Mesenchymal stem cell (in vitro differentiated cells and primary cell): ENCODE measurements at regions not wholly inside any gene's neighbourhood (a gene's known extent, or its start where the extent isn't known, plus 50 kb on each side); places are given as distances from the start of the nearest gene placed in this dataset.

Experiments used
- DNase-seq: peaks from one replicate; pipeline ENCODE4 v3.0.0-alpha.2; 2013
- H2AFZ ChIP-seq: one replicate; pipeline ENCODE4 v1.6.1; 2013; ENCODE audit warnings: low read depth, mild to moderate bottlenecking, control low read depth, inconsistent platforms, low read length, moderate library complexity
- H2AK5ac ChIP-seq: 2 replicates; pipeline ENCODE4 v1.6.1; 2013; ENCODE audit warnings: low read length, moderate library complexity, mild to moderate bottlenecking, inconsistent platforms; ENCODE audit not compliant: severe bottlenecking
- H2BK120ac ChIP-seq: one replicate; pipeline ENCODE4 v1.6.1; 2013; ENCODE audit warnings: low read depth, mild to moderate bottlenecking, inconsistent platforms, low read length, moderate library complexity
- H2BK12ac ChIP-seq, 2 experiments: one replicate each; pipeline ENCODE4 v1.6.1; 2013; ENCODE audit warnings: inconsistent platforms in 2 of 2, low read length in 2 of 2, mild to moderate bottlenecking in 2 of 2, moderate library complexity in 2 of 2, control low read depth in 1 of 2
- H2BK15ac ChIP-seq: one replicate; pipeline ENCODE4 v1.6.1; 2013; ENCODE audit warnings: mild to moderate bottlenecking, low read depth, inconsistent platforms; ENCODE audit not compliant: poor library complexity, severe bottlenecking
- H2BK5ac ChIP-seq: 2 replicates; pipeline ENCODE4 v1.6.1; 2013; ENCODE audit warnings: low read depth, mild to moderate bottlenecking, low read length, control low read depth, inconsistent platforms; ENCODE audit not compliant: poor library complexity, severe bottlenecking
- H3K14ac ChIP-seq, 2 experiments: one replicate each; pipeline ENCODE4 v1.6.1; 2013; ENCODE audit warnings: inconsistent platforms in 2 of 2, low read length in 2 of 2, control low read depth in 1 of 2, mild to moderate bottlenecking in 1 of 2, moderate library complexity in 1 of 2
- H3K18ac ChIP-seq, 2 experiments: one replicate each; pipeline ENCODE4 v1.6.1; 2013; ENCODE audit warnings: inconsistent platforms in 2 of 2, low read length in 2 of 2, control low read depth in 1 of 2, low read depth in 1 of 2, mild to moderate bottlenecking in 1 of 2
- H3K23ac ChIP-seq, 2 experiments: one replicate each; pipeline ENCODE4 v1.6.1; 2013; ENCODE audit warnings: inconsistent platforms in 2 of 2, low read length in 2 of 2, mild to moderate bottlenecking in 2 of 2, moderate library complexity in 2 of 2, control low read depth in 1 of 2
- H3K27ac ChIP-seq: 2 replicates; pipeline ENCODE4 v1.5.1; 2013; ENCODE audit warnings: mild to moderate bottlenecking, moderate library complexity, low read length, control low read depth, inconsistent platforms; ENCODE audit not compliant: poor library complexity, severe bottlenecking
- H3K27me3 ChIP-seq, 2 experiments: 2 replicates each; pipeline versions ENCODE4 v1.6.1 to v1.7.0; 2013; ENCODE audit warnings: low read length in 2 of 2, mild to moderate bottlenecking in 2 of 2, moderate library complexity in 2 of 2, control low read depth in 1 of 2, inconsistent platforms in 1 of 2; ENCODE audit not compliant: control insufficient read depth in 1 of 2, insufficient read depth in 1 of 2
- H3K36me3 ChIP-seq, 2 experiments: 2 replicates each; pipeline versions ENCODE4 v1.6.1 to v1.7.0; 2013; ENCODE audit warnings: low read length in 2 of 2, control low read depth in 1 of 2, inconsistent platforms in 1 of 2, low read depth in 1 of 2, mild to moderate bottlenecking in 1 of 2; ENCODE audit not compliant: insufficient read depth in 2 of 2, control insufficient read depth in 1 of 2
- H3K4ac ChIP-seq, 2 experiments: one replicate each; pipeline ENCODE4 v1.6.1; 2013; ENCODE audit warnings: inconsistent platforms in 2 of 2, low read length in 2 of 2, mild to moderate bottlenecking in 2 of 2, moderate library complexity in 2 of 2, control low read depth in 1 of 2, low read depth in 1 of 2
- H3K4me1 ChIP-seq: 2 replicates; pipeline ENCODE4 v1.6.1; 2013; ENCODE audit warnings: low read depth, low read length, control low read depth; ENCODE audit not compliant: control insufficient read depth, insufficient read depth
- H3K4me2 ChIP-seq: 2 replicates; pipeline ENCODE4 v1.6.1; 2013; ENCODE audit warnings: low read length, mild to moderate bottlenecking, inconsistent platforms; ENCODE audit not compliant: poor library complexity, severe bottlenecking
- H3K4me3 ChIP-seq, 2 experiments: 2 replicates each; pipeline versions ENCODE4 v1.5.1 to v1.7.0; 2013; ENCODE audit warnings: low read length in 2 of 2, mild to moderate bottlenecking in 2 of 2, control low read depth in 1 of 2, low read depth in 1 of 2; ENCODE audit not compliant: insufficient read depth in 1 of 2
- H3K79me1 ChIP-seq: replicated peaks from 2 replicates; pipeline ENCODE4 v1.6.1; 2013; ENCODE audit warnings: mild to moderate bottlenecking, control low read depth, low read length, inconsistent platforms; ENCODE audit not compliant: poor library complexity, severe bottlenecking
- H3K9ac ChIP-seq: 2 replicates; pipeline ENCODE4 v1.7.0; 2013; ENCODE audit warnings: mild to moderate bottlenecking, low read length, moderate library complexity
- H3K9me3 ChIP-seq: 2 replicates; pipeline ENCODE4 v1.7.0; 2013; ENCODE audit warnings: mild to moderate bottlenecking, low read length; ENCODE audit not compliant: control insufficient read depth
- H4K8ac ChIP-seq: one replicate; pipeline ENCODE4 v1.6.1; 2013; ENCODE audit warnings: inconsistent platforms, mild to moderate bottlenecking, low read length, moderate library complexity
- H4K91ac ChIP-seq: one replicate; pipeline ENCODE4 v1.6.1; 2013; ENCODE audit warnings: mild to moderate bottlenecking, low read length, inconsistent platforms
- WGBS: methylation state at CpG from one replicate; pipeline ENCODE4 v1.1.7; 2013; ENCODE audit warnings: mixed read lengths; 5-methylcytosine and 5-hydroxymethylcytosine counted together

DNA sequence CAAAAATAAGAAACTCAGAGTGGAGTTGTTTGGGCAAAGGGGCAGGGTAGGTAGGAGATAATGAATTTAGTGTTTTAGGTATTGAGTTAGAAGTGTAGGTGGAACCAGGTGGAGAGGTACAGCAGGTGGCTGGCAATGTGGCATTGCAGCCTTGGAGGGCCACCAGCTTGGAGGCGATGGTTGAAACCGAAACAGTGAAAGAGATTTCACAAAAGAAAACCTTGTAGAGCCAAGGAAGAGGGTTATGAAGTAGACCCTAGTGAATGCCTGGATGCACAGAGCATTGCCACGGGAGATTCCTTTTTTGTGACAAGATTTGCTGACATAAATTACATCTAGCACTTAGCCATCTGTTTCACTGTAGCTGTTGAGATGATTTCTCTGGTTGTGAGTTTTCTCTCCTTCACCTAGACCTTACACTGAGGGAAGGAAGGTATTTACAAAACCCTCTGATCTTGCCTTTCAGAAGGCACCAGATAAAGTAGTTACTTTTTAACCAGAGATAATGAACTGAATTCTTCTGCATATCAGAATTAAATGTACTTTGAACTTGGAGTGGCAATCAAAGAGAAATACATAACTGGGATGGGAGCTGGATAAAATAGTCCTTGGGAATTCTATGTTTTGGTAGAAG, 104.1 kb upstream of the CASK start:
- no peak for DNase-seq
- Histone ChIP-seq H3K27me3 (peaks cover 0 to 11% of the 10 kb centered on the region in 2 experiments), H3K4ac (no peak overlapping the region)

DNA sequence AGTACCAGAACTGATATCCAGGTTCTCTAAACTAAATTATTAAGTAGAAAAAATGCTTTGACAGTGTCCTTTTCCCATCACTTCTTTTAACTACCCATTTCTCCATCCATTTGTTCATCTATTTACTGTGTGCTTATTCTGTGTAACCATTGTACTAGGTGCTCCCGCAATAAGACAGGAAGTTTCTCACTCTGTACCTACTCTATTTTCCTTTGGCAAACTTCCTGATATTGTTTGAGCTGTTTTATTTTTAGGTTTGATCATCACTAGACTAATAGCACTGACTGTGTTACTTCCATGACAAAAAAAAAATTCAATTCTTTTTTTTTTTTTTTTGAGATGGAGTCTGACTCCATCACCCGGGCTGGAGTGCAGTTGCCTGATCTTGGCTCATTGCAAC, 102.5 kb upstream of the CASK start:
- Histone ChIP-seq H2BK5ac (no peak overlapping the region), H2AFZ (no peak overlapping the region), H3K9me3 (peaks cover 9% of the 10 kb centered on the region), H3K4me1 (no peaks in the 10 kb centered on the region), H4K91ac (no peak overlapping the region), H2AK5ac (no peak overlapping the region), H2BK15ac (no peak overlapping the region), H3K4ac (no peak overlapping the region), H3K36me3 (no peaks in the 10 kb centered on the region), H3K27ac (no peak overlapping the region), H3K79me1 (no peaks in the 10 kb centered on the region), H3K18ac (no peak overlapping the region), H3K27me3 (peaks cover 0 to 11% of the 10 kb centered on the region in 2 experiments), H3K4me3 (no peak overlapping the region), H4K8ac (no peak overlapping the region), H3K23ac (no peak overlapping the region), H2BK120ac (no peak overlapping the region), H3K9ac (no peak overlapping the region), H3K4me2 (no peak overlapping the region), H3K14ac (no peak overlapping the region), H2BK12ac (no peak overlapping the region)
- no peak for DNase-seq
- no CpG with 5 or more reads among the region's 2 CpGs for WGBS

More for the DNA sequence above, 104.1 kb upstream of the CASK start:
- Histone ChIP-seq H3K36me3 (no peaks in the 10 kb centered on the region), H3K4me1 (no peaks in the 10 kb centered on the region), H3K14ac (no peak overlapping the region), H3K9me3 (peaks cover 9% of the 10 kb centered on the region), H3K9ac (no peak overlapping the region), H2BK120ac (no peak overlapping the region), H3K4me3 (no peak overlapping the region), H2BK5ac (no peak overlapping the region), H2AFZ (no peak overlapping the region), H2BK15ac (no peak overlapping the region), H2AK5ac (no peak overlapping the region), H2BK12ac (no peak overlapping the region), H4K91ac (no peak overlapping the region), H4K8ac (no peak overlapping the region), H3K18ac (no peak overlapping the region), H3K79me1 (no peaks in the 10 kb centered on the region), H3K23ac (no peak overlapping the region), H3K4me2 (no peak overlapping the region), H3K27ac (no peak overlapping the region)
- 77% methylated on average over 2 of the region's 3 CpGs for WGBS

DNA sequence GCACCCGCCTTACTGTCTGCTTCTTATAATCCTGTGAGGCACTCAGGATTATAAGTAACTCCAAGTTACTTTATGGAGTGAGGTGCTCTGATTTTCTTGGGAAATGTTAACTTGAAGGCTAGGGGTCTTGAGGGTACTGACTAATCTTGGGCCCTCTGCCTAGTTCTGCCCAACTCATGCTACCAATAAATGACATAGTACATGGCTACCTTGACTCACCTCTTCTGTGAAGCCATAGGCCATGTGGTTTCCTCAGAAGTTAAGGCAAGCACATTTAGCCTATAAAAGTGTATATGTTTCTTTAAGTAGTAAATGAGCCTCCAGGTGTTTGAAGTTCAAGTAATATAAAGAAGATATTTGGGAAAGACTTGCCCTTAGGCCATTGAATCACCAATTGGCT, 99.8 kb upstream of the CASK start:
- Histone ChIP-seq H2BK5ac (no peak overlapping the region), H3K4me1 (no peaks in the 10 kb centered on the region), H3K23ac (no peak overlapping the region), H2BK15ac (no peak overlapping the region), H3K27ac (no peak overlapping the region), H2BK120ac (no peak overlapping the region), H3K9ac (no peak overlapping the region), H3K4me3 (no peak overlapping the region), H3K4ac (no peak overlapping the region), H3K36me3 (no peaks in the 10 kb centered on the region), H3K27me3 (peaks cover 0 to 6% of the 10 kb centered on the region in 2 experiments), H3K14ac (no peak overlapping the region), H3K9me3 (peaks cover 3% of the 10 kb centered on the region), H3K4me2 (no peak overlapping the region), H4K91ac (no peak overlapping the region), H4K8ac (no peak overlapping the region), H2AFZ (no peak overlapping the region), H3K18ac (no peak overlapping the region), H3K79me1 (no peaks in the 10 kb centered on the region), H2BK12ac (no peak overlapping the region), H2AK5ac (no peak overlapping the region)
- WGBS, result 100% methylated on average over 1 of the region's 1 CpG
- no peak for DNase-seq

DNA sequence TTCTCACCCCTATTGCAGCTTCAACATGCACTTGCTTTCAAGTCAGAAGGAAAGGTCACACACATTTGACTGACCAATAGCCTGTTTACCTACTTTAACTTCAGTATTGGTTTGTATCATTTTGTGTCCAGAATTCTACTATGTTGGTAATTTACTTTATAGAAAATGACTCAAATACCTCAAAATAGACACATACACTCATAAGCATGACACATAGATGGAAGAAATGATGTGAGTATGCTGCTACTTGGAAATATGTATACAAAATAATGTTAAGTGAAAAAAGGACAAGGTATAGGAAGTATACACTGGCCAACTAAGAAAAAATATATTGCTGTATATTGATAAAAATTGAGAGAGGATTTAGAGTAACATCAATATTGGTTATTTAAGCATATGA, 98.8 kb upstream of the CASK start:
- H3K27ac ChIP-seq, result no peak overlapping the region
- no peak overlapping the region for H2BK15ac ChIP-seq
- H4K91ac ChIP-seq, result no peak overlapping the region
- no peak overlapping the region for H2AK5ac ChIP-seq
- no peak overlapping the region for H3K4ac ChIP-seq
- no peak overlapping the region for H3K4me3 ChIP-seq
- no peaks in the 10 kb centered on the region for H3K79me1 ChIP-seq
- no peak overlapping the region for H3K18ac ChIP-seq
- no peak for DNase-seq
- H3K9ac ChIP-seq, result no peak overlapping the region
- H3K27me3 ChIP-seq, result peaks cover 0 to 6% of the 10 kb centered on the region in 2 experiments
- no peak overlapping the region for H2BK5ac ChIP-seq
- H3K23ac ChIP-seq, result no peak overlapping the region
- H2BK120ac ChIP-seq, result no peak overlapping the region
- H3K14ac ChIP-seq, result no peak overlapping the region
- no peak overlapping the region for H3K4me2 ChIP-seq
- H2BK12ac ChIP-seq, result no peak overlapping the region
- H3K9me3 ChIP-seq, result peaks cover 3% of the 10 kb centered on the region
- H3K4me1 ChIP-seq, result no peaks in the 10 kb centered on the region
- no peak overlapping the region for H4K8ac ChIP-seq
- H3K36me3 ChIP-seq, result no peaks in the 10 kb centered on the region
- H2AFZ ChIP-seq, result no peak overlapping the region
